Dermis blood vessel endothelial cell (primary cell): ENCODE measurements at regions not wholly inside any gene's neighbourhood (a gene's known extent, or its start where the extent isn't known, plus 50 kb on each side); places are given as distances from the start of the nearest gene placed in this dataset.

Source experiments
- DNase-seq: peaks from one replicate; pipeline ENCODE4 v3.0.0; 2010

- DNase-seq = no peak
Observed at GRCh38 chr2:220451438-220451837, 824.0 kb downstream of the SLC4A3 start.

GRCh38 chr2:220452561-220452960, 825.1 kb downstream of the SLC4A3 start:
- no peak for DNase-seq

GRCh38 chr2:220455351-220455990, 828.0 kb downstream of the SLC4A3 start:
- DNase-seq = no peak

- no peak for DNase-seq
Observed at GRCh38 chr2:220458051-220458450, 830.6 kb downstream of the SLC4A3 start.

- no peak for DNase-seq
Observed at GRCh38 chr2:220460257-220460985, 833.0 kb downstream of the SLC4A3 start.

GRCh38 chr2:220463876-220464275, 836.4 kb downstream of the SLC4A3 start:
- no peak for DNase-seq

- no peak for DNase-seq
Observed at GRCh38 chr2:220465700-220466099, 838.3 kb downstream of the SLC4A3 start.

GRCh38 chr2:220466251-220466691, 838.8 kb downstream of the SLC4A3 start:
- no peak for DNase-seq

- no peak for DNase-seq
Observed at GRCh38 chr2:220469201-220469600, 841.8 kb downstream of the SLC4A3 start.

GRCh38 chr2:220473611-220474010, 846.2 kb downstream of the SLC4A3 start:
- DNase-seq = no peak

- DNase-seq = no peak
Observed at GRCh38 chr2:220476877-220477276, 849.4 kb downstream of the SLC4A3 start.

GRCh38 chr2:220478305-220479058, 851.1 kb downstream of the SLC4A3 start:
- DNase-seq = no peak

GRCh38 chr2:220482716-220483115, 855.3 kb downstream of the SLC4A3 start:
- DNase-seq = no peak

GRCh38 chr2:220489121-220489520, 861.7 kb downstream of the SLC4A3 start:
- DNase-seq = no peak

GRCh38 chr2:220491670-220492069, 864.2 kb downstream of the SLC4A3 start:
- no peak for DNase-seq

GRCh38 chr2:220493871-220494525, 866.6 kb downstream of the SLC4A3 start:
- no peak for DNase-seq

- DNase-seq = no peak
Observed at GRCh38 chr2:220496513-220496912, 869.1 kb downstream of the SLC4A3 start.

- DNase-seq = no peak
Observed at GRCh38 chr2:220499225-220499624, 871.8 kb downstream of the SLC4A3 start.

- no peak for DNase-seq
Observed at GRCh38 chr2:220502539-220502938, 875.1 kb downstream of the SLC4A3 start.

GRCh38 chr2:220503431-220503830, 876.0 kb downstream of the SLC4A3 start:
- DNase-seq = no peak

GRCh38 chr2:220504938-220505503, 877.6 kb downstream of the SLC4A3 start:
- DNase-seq = no peak

- DNase-seq = no peak
Observed at GRCh38 chr2:220506466-220506865, 879.0 kb downstream of the SLC4A3 start.
